ENCODE measurements at regions not wholly inside any gene's neighbourhood (a gene's known extent, or its start where the extent isn't known, plus 50 kb on each side); places are given as distances from the start of the nearest gene placed in this dataset.
"Not testable (repeated sequence)": the region's sequence is repeated elsewhere in the genome, so short reads cannot be mapped to it uniquely, and the experiment has no call there.

GRCh38 chr1:224533517-224533916 is 82.6 kb upstream of the CNIH3 start:
- DNase-seq (ENCODE audit: low spot score) = no peak

- DNase-seq (ENCODE audit: low spot score) = no peak
Measured at GRCh38 chr1:224534731-224535130, 81.4 kb upstream of the CNIH3 start.

GRCh38 chr1:224535641-224536040 is 80.5 kb upstream of the CNIH3 start:
- no peak for DNase-seq (ENCODE audit: low spot score)

- no peak for DNase-seq (ENCODE audit: low spot score)
Measured at GRCh38 chr1:224539971-224540370, 76.1 kb upstream of the CNIH3 start.

- DNase-seq (ENCODE audit: low spot score) = no peak
Measured at GRCh38 chr1:224540535-224540934, 75.6 kb upstream of the CNIH3 start.

- DNase-seq (ENCODE audit: low spot score) = no peak
Measured at GRCh38 chr1:224541072-224541790, 74.9 kb upstream of the CNIH3 start.

GRCh38 chr1:224541901-224542630 is 74.1 kb upstream of the CNIH3 start:
- DNase-seq (ENCODE audit: low spot score) = no peak

GRCh38 chr1:224542783-224543440 is 73.2 kb upstream of the CNIH3 start:
- no peak for DNase-seq (ENCODE audit: low spot score)

- DNase-seq (ENCODE audit: low spot score) = no peak
Measured at GRCh38 chr1:224543453-224543852, 72.7 kb upstream of the CNIH3 start.

- no peak for DNase-seq (ENCODE audit: low spot score)
Measured at GRCh38 chr1:224544346-224545110, 71.6 kb upstream of the CNIH3 start.

- no peak for DNase-seq (ENCODE audit: low spot score)
Measured at GRCh38 chr1:224545571-224545970, 70.5 kb upstream of the CNIH3 start.

GRCh38 chr1:224548676-224549075 is 67.4 kb upstream of the CNIH3 start:
- DNase-seq (ENCODE audit: low spot score) = no peak

GRCh38 chr1:224551189-224551588 is 64.9 kb upstream of the CNIH3 start:
- not testable (repeated sequence) for DNase-seq (ENCODE audit: low spot score)

GRCh38 chr1:224554056-224554455 is 62.1 kb upstream of the CNIH3 start:
- no peak for DNase-seq (ENCODE audit: low spot score)

- no peak for DNase-seq (ENCODE audit: low spot score)
Measured at GRCh38 chr1:224554620-224555259, 61.4 kb upstream of the CNIH3 start.

GRCh38 chr1:224558904-224559303 is 57.2 kb upstream of the CNIH3 start:
- DNase-seq (ENCODE audit: low spot score) = no peak

GRCh38 chr1:224559981-224560728 is 56.0 kb upstream of the CNIH3 start:
- no peak for DNase-seq (ENCODE audit: low spot score)

GRCh38 chr1:224562881-224563280 is 53.2 kb upstream of the CNIH3 start:
- DNase-seq (ENCODE audit: low spot score) = not testable (repeated sequence)

- DNase-seq (ENCODE audit: low spot score) = no peak
Measured at GRCh38 chr1:224563666-224564065, 52.5 kb upstream of the CNIH3 start.

GRCh38 chr1:224564454-224565084 is 51.5 kb upstream of the CNIH3 start:
- no peak for DNase-seq (ENCODE audit: low spot score)

GRCh38 chr1:224565186-224565585 is 50.9 kb upstream of the CNIH3 start:
- DNase-seq (ENCODE audit: low spot score) = no peak
